Activated T-cell treated with anti-CD3 and anti-CD28 coated beads for 48 hours (primary cell): ENCODE measurements at regions not wholly inside any gene's neighbourhood (a gene's known extent, or its start where the extent isn't known, plus 50 kb on each side); places are given as distances from the start of the nearest gene placed in this dataset.

ENCODE experiments used
- DNase-seq: peaks from one replicate; pipeline ENCODE4 v3.0.0-alpha.2; 2020; ENCODE audit warnings: low read depth

DNA sequence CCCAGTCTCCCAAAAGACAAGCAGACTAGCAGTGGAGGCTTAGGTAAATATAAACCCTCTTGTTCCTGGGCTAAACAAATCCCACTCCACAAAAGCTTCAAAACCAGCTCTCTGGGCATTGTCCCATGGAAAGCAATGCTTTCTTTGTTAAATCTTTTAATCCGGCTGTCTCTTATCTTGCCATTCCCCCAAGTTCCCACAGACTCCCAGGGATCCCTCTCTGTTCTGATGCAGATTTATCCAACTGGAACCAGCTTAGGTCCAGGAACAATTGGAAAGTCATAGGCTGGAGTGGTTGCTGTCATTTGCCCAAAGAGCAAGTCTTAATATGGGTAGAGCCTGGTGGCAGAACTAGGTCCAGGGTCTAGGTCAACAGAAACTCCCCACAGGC lies 110.1 kb upstream of the ATP1A1 start:
- DNase-seq: no peak

DNA sequence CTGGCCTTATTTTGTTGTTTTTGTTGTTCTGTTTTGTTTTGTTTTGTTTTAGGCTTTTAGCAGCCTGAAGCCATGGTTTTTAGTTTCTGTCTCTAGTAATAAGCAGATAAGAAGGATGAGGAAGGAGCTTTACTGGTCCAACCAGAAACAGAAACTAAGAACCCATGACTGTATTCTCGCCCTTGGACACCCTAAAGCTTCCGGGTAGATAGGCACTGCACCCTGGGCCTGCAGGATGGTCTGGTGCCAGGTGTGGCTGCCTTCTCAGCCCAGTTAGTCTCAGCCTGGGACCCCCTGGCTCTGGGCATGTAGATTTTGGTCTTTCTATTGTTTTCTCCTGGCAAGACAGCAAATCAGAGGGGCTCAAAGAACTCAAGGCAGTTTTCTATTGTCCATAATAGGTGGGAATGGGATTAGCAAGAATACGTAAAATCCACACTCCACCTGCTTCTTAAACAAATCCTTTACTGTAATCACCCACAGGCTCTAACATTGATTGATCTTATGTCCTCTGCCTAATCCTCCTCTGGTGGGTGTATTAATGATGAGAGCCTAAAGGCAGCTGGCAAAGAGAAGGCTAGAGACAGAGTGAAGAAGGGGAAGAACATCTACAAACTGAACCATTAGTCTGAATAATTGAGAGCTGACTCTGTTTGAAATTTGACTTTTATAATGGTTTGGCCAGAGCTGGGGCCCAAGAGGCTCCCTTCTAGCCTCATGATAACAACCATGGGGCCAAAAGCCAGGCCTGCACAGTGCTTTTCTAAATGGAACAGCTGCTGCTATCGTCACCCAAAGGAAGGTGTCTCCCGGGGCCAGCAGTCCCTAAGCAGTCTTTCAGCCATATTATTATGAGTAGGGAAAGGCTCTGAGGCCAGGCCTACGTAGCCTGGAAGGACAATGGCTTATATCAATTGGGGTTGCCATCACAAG lies 106.8 kb upstream of the ATP1A1 start:
- DNase-seq: no peak

DNA sequence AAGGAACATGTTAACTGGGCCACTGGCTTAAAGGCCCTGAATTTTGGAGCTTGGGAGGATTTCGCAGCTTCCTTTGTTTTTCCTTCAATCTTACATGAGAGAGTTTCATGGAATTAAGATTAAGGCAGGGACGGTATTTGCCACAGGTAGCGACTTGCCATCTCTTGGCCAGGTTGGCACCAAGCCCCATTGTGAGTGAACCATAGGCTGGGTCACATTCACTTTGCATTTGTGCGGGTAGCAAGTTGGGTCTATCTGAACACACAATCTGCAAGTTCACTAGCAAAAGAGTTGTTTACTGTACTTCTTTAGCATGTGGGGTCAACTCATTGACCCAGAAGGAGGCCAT lies 106.2 kb upstream of the ATP1A1 start:
- no peak for DNase-seq

DNA sequence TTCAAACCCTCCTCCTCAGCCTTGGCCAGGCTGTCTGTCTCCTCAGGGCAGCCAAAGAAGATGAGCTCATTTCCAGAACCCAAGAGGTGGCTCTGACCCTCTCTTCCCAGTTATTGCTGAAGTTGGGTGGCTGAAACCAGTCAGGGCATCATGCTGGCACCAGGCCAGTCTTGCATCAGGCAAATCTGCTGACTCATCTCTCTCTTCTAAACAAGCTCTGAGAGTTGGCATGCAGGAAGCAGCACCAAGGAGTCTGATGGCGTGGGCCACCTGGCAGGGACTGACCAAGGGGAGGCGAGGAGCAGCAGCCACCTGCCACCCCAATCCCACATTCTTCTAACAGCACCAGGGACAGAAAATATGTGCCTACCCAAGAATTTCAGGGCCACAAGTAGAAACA lies 104.8 kb upstream of the ATP1A1 start:
- DNase-seq: no peak

DNA sequence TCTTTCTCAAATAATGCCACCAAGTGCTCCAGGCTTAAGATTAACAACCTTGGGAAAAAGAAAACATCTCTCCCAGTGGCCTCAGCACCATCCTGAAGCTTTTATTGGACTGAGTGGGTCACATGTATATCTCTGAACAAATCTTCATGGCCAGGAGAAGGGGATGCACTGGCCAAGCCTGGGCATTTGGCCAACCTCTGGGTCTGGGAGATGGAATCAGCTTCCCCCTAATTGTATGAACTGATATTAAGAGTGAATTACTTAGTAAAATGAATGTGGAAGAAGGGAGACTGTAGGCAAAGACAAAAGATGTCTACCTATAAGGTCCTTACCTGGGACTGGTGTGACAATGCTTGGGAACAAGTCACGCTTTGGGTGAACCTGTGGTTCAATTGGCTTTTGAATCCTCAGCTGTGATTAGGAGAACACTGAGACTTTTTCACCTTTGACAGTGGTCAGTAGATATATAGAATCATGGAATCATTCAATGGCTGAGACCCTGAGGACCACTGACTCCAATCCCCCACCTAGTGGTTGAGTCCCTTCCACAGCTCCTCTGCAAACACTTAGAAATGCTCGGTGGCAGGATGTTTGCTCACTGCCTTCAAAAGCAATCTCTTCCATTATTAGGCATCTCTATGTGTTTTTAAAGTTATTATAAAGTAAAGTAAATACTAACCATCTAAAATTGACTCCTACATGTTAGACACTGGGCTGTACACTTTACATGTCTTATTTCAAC lies 102.6 kb upstream of the ATP1A1 start:
- no peak for DNase-seq

DNA sequence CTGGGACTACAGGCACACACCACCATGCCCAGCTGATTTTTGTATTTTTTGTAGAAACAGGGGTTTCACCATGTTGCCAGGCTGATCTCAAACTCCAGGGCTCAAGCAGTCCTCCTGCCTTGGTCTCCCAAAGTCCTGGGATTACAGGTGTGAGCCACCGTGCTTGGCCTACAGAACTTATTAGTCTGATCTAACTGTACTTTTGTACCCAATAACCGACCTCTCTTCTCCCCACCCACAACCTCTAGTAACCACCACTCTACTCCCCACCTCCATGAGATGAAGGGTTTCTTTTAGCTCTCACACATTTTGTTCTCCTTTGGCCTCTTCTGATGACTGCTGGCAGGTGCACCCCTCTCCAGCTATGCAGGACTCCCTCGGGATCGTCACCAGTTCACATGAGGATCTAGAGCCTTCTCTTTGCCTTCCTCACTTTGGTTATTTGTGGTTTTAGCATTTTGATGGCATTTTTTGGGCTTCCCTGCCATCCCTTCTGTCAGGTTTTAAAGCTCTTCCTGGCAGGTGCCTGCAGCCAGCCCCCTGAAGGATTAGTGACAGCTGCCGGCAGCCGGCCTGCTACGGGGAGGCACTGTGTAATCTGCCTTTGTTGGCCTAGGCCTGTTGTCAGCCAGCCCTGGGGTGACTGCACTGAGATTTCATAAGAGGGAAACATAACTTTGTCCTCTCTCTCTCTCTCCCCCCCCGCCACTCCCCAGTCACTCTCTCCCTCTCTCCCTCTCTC lies 99.8 kb upstream of the ATP1A1 start:
- DNase-seq: no peak

DNA sequence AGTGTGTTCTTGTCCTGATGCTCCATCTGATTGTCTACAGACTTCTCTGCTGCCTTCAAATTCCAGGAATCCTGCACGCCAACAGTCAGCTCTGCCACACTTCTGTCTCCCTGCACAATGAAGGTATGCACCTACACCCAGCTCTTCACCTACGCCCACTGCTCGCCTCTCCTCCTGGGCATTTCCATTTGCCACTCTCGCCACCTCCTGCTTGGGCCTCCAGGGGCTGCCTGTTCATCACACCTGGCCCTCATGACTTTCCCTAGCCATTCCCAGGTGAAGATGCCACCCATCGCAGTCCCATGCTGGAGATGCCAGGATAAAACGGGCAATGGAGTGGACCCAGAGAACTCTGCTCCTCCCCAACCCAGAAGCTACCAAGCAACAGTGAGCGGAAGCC lies 96.5 kb upstream of the ATP1A1 start:
- DNase-seq: no peak

DNA sequence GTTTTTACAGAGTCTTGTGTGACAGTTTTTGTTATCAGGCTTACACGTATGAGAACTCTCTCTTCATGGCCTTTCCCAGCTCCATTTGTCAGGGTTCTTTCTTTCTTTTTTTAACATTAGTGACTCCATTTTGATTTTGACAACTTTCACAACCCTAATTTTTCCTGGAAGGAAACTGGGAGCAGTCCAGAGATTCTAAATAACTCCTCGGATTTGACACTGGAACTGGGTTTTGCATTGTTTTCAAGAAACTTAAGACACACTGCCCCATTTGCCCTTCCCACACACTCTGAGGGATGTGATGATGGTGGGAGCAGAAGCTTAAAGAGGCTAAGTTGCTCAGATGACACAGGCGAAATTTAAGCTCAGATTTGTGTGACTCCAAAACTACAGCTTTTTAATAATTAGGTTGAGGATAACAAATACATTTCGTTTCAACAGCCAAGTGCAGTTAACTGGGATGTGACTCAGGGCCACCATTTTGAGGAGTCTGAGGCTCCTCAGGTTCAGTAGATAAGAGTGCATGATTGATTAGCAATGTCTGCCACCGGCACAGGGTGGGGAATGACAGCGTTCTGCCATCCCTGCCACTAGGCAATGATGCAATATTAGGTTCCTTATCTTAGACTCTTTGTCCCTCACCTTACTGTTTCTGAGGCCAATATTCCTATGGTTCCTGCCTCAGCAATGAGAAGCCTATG lies 95.1 kb upstream of the ATP1A1 start:
- no peak for DNase-seq

DNA sequence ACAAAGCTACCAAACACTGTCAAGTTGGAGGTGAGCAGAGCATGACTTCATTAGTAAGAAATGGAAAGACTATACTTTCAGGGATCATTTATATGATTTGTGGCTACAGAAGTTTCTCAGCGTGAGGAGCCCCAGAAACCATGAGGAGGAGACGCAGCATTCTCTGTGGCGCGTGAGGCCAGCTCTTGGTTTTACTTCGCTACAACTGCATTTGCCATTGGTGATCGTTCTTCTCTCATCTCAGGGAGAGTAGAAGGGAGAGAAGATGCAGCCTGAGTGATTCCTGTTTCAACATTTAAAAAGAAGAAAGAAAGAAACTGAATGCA lies 94.5 kb upstream of the ATP1A1 start:
- DNase-seq: no peak

DNA sequence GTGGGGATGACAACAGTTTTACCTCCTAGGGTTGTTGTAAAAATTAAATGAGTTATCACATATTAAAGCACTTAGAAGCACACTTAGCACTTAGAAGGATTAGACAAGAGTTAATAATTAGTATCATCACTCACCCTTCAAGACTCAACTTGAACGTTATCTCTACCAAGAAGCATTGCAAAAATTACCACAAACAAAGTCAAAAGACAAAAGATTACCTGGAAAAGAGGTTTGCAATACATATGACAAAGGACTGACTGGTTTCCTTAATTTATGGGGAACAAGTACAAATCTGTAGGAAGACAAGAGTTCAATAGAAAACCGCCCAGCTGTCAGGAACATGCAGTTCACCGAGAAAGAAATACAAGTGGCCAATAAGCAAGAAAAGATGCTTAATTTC lies 93.3 kb upstream of the ATP1A1 start:
- no peak for DNase-seq

DNA sequence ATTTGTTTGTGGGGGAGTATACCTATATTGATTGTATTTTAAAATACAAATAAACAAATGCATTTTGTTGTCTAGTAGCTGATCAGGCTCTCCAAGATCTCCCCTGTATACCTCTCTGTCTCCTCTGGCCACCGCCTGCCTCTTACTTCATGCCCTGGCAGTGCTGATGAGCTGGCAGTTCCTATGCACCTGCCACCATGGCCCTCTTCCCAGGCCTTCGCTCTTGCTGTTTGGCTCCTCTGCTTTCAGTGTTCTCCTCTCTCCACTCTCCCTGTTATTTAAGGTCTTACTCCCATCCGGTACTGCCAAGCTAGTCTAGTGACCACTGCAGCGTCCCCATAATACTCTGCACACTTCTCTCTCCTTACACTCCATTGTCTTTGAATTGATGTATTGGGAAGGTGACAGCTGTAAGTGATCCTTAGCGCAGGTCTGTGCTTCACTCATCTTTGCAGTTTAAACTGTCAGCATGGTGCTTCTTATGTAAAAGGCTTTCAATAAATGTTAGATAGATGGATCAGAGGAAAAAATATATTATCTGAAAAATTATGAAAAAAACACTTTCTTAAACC lies 88.1 kb upstream of the ATP1A1 start:
- no peak for DNase-seq

DNA sequence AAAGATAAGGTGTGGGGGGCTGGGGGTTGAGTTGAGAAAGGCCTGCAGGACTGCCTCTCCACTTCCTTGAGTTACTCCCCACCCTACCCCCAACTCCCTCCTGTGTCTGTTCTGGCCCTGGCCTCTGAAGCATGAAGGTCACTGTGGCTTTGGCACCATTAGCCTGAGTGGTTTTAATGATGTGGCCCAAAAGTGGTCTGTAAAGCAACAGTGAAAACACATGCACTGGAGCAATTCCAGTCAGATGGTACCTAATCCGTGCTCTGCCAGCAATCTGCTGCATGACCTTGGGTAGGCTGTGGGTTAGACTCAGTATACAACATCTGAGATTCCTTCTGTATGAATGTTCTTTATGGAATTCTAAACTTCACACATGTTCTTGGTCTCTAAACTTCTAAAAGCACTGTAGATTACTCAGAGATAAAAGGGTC lies 86.5 kb upstream of the ATP1A1 start:
- no peak for DNase-seq

DNA sequence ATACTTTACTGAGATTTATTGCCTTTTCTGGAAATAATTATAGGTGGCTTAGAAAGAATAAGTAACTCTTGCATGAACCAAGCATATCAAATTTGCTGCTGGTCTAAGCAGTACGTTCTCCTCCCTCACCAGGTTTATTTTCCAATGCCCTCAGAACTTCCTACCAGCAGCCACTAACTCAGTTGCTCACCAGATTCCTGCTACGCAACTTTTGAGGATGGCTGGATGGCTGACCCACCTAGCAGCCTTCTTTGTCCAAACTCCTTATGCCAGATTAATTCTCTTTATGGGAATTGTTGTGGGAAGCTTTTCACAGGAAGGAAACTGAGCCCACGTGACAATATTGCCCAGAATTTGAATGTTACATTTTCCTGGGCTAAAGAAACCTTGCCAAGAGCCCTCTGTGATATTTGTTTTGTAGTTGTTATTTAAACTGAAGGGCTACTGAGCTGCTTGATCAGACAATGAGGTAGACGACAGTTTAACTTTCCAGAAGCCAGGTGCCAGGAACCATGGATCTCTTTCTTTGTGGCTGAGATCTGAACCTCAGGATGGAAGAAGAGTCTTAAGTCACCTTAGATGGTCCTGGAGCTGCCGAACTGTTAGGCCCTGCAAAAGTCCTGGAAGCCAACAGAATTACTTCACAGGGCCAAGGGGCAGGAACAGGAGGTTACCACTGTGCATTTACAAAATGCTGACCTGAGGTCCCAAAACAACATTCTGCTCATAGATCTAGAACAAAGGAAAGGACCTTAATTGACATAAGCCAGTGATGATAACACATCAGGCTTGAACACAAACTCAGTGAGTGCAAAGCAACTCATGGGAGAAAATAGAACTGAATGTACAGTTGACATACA lies 85.5 kb upstream of the ATP1A1 start:
- no peak for DNase-seq

DNA sequence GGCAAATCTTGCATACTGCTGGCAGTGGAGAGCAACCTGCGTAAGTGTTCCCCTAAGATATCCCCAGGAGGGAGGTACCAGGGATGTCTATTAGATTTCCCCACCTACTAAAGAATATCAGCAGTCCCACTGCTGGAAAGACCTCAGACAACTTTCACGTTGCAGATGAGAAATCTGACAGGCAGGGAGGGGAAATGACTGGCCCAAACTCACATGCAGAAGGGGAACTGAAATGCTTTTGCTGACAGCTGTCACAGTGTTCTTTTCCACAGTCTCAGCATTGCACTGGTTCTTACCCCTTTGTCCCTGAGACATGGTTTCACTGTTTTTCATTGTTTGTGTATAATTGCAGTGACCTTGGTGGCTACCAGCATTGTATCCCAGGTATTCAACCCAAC lies 84.8 kb upstream of the ATP1A1 start:
- no peak for DNase-seq

DNA sequence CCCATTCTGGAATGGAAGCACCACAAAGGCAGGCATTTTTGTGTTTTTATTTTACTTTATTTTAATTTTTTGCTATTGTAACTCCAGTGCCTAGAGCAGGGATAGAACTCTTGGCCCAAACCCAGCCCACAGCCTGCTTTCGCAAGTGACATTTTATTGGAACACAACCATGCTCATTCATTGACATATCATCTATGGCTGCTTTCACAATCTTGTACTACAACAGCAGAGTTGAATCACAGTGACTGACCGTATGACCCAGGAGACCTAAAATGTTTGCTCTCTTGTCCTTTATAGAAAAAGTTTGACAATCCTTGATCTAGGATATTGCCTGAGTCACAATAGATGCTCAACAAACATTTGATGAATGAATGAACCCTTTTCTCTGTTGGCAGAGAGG lies 83.9 kb upstream of the ATP1A1 start:
- DNase-seq: no peak

DNA sequence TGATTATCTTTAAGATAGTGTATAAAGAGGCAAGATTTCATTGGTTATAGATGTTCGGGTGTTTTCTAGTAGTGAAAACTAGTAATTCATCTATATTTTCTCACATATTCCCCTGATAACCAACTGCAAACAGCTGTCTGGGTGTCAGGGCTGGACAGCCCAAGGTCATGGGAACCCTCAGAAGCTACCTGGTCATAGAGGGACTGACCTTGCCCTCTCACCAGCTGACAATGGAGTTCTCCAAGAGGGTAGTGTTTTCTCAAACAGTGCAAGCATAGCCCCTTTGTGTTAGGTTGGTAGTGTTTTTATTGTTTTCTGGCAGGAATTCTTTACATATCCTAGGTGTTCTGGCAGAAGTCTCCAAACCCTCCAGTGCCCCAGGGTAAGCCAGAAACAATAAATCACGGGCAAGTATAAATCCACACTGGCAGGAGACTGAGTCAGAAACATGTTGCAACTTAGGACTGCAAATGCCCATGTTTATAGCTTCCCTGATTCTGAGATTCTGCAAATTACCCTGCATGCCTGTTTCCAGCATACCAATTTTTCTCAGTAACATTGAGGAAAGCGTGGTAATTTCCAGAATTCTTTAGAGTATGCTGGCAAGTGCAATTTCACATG lies 82.8 kb upstream of the ATP1A1 start:
- no peak for DNase-seq

DNA sequence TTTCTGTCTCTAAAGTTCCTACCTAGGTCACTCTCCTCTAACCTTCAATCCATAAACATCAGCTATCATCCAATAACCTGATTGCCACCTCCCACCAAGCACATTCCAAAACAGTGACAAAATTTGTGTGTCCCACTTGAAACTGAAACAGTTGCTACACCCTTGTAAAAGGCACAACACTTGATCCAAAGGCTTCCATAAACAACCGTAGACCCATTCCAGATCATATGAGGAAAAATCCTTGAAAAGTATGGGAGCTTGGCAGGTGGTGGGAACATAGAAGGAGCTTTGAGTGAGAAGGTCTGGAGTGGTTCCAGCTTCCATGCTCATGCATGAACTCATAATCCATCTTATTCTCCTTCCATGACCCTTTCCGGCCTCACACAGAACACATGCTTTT lies 82.0 kb upstream of the ATP1A1 start:
- DNase-seq: no peak

DNA sequence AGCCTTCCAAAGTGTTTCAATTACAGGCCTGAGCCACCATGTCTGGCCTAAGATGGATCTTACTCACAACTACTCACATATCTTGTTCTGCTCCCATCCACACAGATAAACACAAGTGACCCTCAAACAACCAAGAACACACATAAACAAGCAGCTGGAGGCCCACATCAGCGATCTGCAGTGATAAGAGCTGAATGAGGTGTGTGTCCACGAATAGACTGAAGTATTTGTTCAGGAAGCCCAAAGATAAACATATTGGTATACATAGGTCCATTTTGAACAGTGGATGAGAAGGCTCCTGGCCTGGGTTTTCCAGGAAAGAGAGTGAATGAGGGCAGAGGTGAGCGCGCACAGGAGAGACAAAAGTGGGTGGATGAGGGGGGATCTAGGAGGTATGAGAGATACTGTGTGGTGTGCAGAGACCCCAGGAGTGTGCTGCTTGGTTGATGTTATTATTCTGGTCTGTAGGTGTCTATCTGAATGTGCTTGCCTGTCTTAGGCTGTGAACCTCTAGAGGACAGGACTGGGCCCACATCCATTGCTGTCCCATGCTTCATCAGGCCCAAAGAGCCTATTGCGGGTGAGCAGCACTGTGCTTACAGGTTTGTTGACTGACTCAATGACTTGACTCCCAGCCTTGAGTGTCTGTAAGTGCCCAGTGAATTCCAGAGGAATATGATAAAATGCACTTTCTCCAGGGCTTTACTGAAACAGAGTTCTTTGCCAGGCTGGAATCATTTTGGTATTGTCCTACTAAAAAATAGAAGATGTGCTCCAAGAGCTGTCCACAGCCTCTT lies 79.9 kb upstream of the ATP1A1 start:
- no peak for DNase-seq

DNA sequence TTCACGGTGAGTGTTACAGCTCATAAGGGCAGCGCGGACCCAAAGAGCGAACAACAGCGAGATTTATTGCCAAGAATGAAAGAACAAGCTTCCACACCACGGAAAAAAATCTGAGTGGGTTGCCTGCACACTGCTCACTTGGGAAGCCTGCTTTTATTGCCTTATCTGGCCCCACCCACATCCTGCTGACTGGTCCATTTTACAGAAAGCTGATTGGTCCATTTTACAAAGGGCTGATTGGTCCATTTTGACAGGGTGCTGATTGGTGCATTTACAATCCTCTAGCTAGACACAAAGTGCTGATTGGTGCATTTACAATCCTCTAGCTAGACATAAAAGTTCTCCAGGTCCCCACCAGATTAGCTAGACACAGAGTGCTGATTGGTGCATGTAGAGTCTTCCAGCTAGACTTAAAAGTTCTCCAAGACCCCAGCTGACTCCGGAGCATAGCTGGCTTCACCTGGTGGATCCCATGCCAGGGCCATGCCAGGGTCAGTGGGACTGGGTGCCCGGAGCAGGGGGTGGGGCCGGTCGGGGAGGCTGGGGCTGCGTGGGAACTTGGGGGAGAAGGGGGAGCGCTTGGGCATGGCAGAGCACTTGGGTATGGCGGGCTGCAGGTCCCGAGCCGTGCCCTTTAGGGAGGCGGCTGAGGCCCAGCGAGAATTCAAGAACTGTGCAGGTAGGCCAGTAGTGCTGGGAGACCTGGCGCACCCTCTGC lies 75.4 kb upstream of the ATP1A1 start:
- no peak for DNase-seq
